ENCODE measurements at regions not wholly inside any gene's neighbourhood (a gene's known extent, or its start where the extent isn't known, plus 50 kb on each side); places are given as distances from the start of the nearest gene placed in this dataset.

DNA sequence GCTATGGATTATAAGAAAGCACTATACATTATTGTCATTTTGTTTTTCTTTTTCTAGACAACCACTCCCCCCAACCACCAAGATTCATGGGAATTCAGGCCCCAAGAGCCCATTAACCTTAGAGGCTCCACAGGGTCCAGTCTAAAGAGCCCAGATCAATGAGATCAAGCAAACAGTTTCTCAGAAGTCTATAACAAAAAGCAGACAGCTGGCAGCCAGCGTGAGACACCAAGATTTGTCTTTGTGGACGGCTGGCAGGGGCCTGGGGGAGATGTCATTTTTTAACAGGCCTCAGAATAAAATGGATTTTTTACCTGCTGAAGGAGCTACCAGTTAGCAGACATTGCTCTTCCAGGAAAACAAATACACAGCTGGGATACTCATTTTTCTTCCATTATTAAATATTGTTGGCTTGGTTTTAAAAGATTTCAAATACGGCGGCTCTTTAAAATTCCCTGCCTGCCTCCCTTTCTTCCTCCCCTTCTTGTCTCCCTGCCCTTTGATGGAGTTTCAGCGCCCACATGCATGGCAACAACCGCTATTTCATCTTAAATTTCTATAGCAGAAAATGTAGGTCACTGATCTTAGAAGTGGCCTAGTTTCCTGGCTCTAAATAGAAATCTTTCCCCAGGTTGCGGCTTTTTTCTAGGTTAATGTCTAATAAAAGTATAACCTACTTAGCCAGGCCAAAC lies 130.6 kb downstream of the FAM174B start:
- ATAC-seq = no peak
- peaks cover 22% of the 10 kb centered on the region for H3K4me1 Mint-ChIP-seq
- no peak for DNase-seq (ENCODE audit: low spot score)
- POLR2A ChIA-PET = no interaction called here
- H3K4me3 Mint-ChIP-seq = no peak overlapping the region
- peaks cover 6% of the 10 kb centered on the region; the same call in 1 of the 2 replicates for H3K27me3 Mint-ChIP-seq (ENCODE audit: low read depth)
- no peak overlapping the region for H3K27ac Mint-ChIP-seq
- TF ChIP-seq, protein P1, sequence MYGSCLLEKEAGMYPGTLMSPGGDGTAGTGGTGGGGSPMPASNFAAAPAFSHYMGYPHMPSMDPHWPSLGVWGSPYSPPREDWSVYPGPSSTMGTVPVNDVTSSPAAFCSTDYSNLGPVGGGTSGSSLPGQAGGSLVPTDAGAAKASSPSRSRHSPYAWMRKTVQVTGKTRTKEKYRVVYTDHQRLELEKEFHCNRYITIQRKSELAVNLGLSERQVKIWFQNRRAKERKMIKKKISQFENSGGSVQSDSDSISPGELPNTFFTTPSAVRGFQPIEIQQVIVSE (CRISPR knock-in tag; IDR thresholded peaks at IDR 0.05; ENCODE audit: borderline replicate concordance) = no peak
- CTCF ChIA-PET = no interaction called here
- H3K36me3 Mint-ChIP-seq = peaks cover 12% of the 10 kb centered on the region
- peaks cover 22% of the 10 kb centered on the region for H3K9me3 Mint-ChIP-seq

- no peak overlapping the region for H3K4me3 Mint-ChIP-seq
- H3K27ac Mint-ChIP-seq = no peak overlapping the region
- H3K4me1 Mint-ChIP-seq = peaks cover 22% of the 10 kb centered on the region
- DNase-seq (ENCODE audit: low spot score) (no peak), ATAC-seq (no peak)
- H3K27me3 Mint-ChIP-seq (ENCODE audit: low read depth) = no peaks in the 10 kb centered on the region
- ChIA-PET CTCF (no interaction called here), POLR2A (no interaction called here)
- peaks cover 4% of the 10 kb centered on the region for H3K36me3 Mint-ChIP-seq
- peaks cover 14% of the 10 kb centered on the region for H3K9me3 Mint-ChIP-seq
- TF ChIP-seq RORB (CRISPR knock-in tag; IDR thresholded peaks at IDR 0.05) (no peak), USF1 (CRISPR knock-in tag; IDR thresholded peaks at IDR 0.05) (no peak), TEAD1 (CRISPR knock-in tag; IDR thresholded peaks at IDR 0.05) (no peak), ZNF232 (CRISPR knock-in tag; IDR thresholded peaks at IDR 0.05) (no peak), NR1H2 (CRISPR knock-in tag; IDR thresholded peaks at IDR 0.05) (no peak), PREB (CRISPR knock-in tag; IDR thresholded peaks at IDR 0.05; ENCODE audit: borderline replicate concordance) (no peak), TP53 (CRISPR knock-in tag; IDR thresholded peaks at IDR 0.05) (no peak), ZNF219 (CRISPR knock-in tag; IDR thresholded peaks at IDR 0.05; ENCODE audit: borderline replicate concordance) (no peak)
- TF ChIP-seq, protein P2, sequence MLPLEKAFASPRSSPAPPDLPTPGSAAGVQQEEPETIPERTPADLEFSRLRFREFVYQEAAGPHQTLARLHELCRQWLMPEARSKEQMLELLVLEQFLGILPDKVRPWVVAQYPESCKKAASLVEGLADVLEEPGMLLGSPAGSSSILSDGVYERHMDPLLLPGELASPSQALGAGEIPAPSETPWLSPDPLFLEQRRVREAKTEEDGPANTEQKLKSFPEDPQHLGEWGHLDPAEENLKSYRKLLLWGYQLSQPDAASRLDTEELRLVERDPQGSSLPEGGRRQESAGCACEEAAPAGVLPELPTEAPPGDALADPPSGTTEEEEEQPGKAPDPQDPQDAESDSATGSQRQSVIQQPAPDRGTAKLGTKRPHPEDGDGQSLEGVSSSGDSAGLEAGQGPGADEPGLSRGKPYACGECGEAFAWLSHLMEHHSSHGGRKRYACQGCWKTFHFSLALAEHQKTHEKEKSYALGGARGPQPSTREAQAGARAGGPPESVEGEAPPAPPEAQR (CRISPR knock-in tag; IDR thresholded peaks at IDR 0.05) = no peak
- TF ChIP-seq, protein P3, sequence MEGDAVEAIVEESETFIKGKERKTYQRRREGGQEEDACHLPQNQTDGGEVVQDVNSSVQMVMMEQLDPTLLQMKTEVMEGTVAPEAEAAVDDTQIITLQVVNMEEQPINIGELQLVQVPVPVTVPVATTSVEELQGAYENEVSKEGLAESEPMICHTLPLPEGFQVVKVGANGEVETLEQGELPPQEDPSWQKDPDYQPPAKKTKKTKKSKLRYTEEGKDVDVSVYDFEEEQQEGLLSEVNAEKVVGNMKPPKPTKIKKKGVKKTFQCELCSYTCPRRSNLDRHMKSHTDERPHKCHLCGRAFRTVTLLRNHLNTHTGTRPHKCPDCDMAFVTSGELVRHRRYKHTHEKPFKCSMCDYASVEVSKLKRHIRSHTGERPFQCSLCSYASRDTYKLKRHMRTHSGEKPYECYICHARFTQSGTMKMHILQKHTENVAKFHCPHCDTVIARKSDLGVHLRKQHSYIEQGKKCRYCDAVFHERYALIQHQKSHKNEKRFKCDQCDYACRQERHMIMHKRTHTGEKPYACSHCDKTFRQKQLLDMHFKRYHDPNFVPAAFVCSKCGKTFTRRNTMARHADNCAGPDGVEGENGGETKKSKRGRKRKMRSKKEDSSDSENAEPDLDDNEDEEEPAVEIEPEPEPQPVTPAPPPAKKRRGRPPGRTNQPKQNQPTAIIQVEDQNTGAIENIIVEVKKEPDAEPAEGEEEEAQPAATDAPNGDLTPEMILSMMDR (IDR thresholded peaks at IDR 0.05) = no peak
- TF ChIP-seq, protein P4, sequence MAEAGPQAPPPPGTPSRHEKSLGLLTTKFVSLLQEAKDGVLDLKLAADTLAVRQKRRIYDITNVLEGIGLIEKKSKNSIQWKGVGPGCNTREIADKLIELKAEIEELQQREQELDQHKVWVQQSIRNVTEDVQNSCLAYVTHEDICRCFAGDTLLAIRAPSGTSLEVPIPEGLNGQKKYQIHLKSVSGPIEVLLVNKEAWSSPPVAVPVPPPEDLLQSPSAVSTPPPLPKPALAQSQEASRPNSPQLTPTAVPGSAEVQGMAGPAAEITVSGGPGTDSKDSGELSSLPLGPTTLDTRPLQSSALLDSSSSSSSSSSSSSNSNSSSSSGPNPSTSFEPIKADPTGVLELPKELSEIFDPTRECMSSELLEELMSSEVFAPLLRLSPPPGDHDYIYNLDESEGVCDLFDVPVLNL (CRISPR knock-in tag; IDR thresholded peaks at IDR 0.05; ENCODE audit: borderline replicate concordance, low read depth) = no peak
Observed at GRCh38 chr15:92524161-92524560, 130.5 kb downstream of the ST8SIA2 start.

- H3K4me3 Mint-ChIP-seq = no peak overlapping the region
- peaks cover 26% of the 10 kb centered on the region for H3K4me1 Mint-ChIP-seq
- H3K9me3 Mint-ChIP-seq = peaks cover 5% of the 10 kb centered on the region
- CTCF ChIA-PET = interaction anchor here (3.0 kb wide), 1 partner anchor 191 kb away, joined by 35 read pairs; no protein-coding TSS in a partner anchor
- no peak for ATAC-seq
- H3K27me3 Mint-ChIP-seq (ENCODE audit: low read depth) = no peaks in the 10 kb centered on the region
- POLR2A ChIA-PET = no interaction called here
- H3K27ac Mint-ChIP-seq = no peak overlapping the region
- H3K36me3 Mint-ChIP-seq = peaks cover 3% of the 10 kb centered on the region; the same call in 1 of the 2 replicates
- no peak for DNase-seq (ENCODE audit: low spot score)
- TF ChIP-seq ZNF396 (CRISPR knock-in tag; IDR thresholded peaks at IDR 0.05; ENCODE audit: borderline replicate concordance) (no peak), FOXP1 (CRISPR knock-in tag; IDR thresholded peaks at IDR 0.05; ENCODE audit: borderline replicate concordance) (no peak), ZNF138 (CRISPR knock-in tag; conservative IDR thresholded peaks at IDR 0.05) (no peak), RELA (CRISPR knock-in tag; IDR thresholded peaks at IDR 0.05; ENCODE audit: borderline replicate concordance) (no peak)
- TF ChIP-seq, protein P5, sequence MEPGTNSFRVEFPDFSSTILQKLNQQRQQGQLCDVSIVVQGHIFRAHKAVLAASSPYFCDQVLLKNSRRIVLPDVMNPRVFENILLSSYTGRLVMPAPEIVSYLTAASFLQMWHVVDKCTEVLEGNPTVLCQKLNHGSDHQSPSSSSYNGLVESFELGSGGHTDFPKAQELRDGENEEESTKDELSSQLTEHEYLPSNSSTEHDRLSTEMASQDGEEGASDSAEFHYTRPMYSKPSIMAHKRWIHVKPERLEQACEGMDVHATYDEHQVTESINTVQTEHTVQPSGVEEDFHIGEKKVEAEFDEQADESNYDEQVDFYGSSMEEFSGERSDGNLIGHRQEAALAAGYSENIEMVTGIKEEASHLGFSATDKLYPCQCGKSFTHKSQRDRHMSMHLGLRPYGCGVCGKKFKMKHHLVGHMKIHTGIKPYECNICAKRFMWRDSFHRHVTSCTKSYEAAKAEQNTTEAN (CRISPR knock-in tag; IDR thresholded peaks at IDR 0.05) = no peak
- TF ChIP-seq, protein P6, sequence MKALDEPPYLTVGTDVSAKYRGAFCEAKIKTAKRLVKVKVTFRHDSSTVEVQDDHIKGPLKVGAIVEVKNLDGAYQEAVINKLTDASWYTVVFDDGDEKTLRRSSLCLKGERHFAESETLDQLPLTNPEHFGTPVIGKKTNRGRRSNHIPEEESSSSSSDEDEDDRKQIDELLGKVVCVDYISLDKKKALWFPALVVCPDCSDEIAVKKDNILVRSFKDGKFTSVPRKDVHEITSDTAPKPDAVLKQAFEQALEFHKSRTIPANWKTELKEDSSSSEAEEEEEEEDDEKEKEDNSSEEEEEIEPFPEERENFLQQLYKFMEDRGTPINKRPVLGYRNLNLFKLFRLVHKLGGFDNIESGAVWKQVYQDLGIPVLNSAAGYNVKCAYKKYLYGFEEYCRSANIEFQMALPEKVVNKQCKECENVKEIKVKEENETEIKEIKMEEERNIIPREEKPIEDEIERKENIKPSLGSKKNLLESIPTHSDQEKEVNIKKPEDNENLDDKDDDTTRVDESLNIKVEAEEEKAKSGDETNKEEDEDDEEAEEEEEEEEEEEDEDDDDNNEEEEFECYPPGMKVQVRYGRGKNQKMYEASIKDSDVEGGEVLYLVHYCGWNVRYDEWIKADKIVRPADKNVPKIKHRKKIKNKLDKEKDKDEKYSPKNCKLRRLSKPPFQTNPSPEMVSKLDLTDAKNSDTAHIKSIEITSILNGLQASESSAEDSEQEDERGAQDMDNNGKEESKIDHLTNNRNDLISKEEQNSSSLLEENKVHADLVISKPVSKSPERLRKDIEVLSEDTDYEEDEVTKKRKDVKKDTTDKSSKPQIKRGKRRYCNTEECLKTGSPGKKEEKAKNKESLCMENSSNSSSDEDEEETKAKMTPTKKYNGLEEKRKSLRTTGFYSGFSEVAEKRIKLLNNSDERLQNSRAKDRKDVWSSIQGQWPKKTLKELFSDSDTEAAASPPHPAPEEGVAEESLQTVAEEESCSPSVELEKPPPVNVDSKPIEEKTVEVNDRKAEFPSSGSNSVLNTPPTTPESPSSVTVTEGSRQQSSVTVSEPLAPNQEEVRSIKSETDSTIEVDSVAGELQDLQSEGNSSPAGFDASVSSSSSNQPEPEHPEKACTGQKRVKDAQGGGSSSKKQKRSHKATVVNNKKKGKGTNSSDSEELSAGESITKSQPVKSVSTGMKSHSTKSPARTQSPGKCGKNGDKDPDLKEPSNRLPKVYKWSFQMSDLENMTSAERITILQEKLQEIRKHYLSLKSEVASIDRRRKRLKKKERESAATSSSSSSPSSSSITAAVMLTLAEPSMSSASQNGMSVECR (CRISPR knock-in tag; IDR thresholded peaks at IDR 0.05; ENCODE audit: borderline replicate concordance) = no peak
Observed at GRCh38 chr15:92523176-92523575, 129.5 kb downstream of the ST8SIA2 start.

Measured in WTC11 (cell line).